ENCODE measurements at regions not wholly inside any gene's neighbourhood (a gene's known extent, or its start where the extent isn't known, plus 50 kb on each side); places are given as distances from the start of the nearest gene placed in this dataset.
"Not testable (repeated sequence)": the region's sequence is repeated elsewhere in the genome, so short reads cannot be mapped to it uniquely, and the experiment has no call there.

DNA sequence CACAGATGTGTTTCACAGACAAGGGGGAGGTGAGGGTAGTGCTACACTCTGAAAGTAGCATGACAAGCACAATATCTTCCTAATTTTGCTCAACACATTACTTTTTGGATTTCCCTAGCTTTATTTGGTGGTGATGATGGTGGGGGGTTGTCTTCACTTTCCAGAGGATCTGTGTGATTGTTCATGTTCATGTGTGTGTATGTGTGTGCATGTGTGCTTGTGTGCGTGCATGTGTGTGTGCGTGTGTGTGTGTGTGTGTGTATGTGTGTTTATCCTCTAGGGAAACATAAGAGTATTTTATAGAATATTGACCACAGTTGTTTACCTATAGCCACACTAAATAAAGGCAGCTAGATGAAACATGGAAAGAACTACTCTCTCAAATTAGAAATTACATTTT, 183.8 kb upstream of the EYA4 start:
- DNase-seq = no peak

DNA sequence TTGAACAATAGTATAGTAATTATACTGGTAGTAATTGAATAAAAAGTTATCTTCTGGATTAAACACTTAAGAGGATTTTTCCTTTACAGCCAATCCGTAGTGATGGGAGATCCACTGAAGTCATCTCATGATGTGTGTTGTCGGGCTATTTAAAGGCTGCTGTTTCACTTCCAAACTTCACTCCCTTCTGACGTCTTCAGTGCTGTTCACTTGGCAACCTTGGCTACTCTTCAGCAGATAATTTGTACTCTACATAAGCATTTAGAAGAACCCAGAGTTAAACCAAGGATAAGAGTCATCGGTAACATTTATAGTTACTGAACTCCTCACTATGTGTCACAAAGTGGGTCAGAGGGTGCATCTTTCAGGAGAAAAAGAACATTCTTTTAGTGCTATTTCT, 179.1 kb upstream of the EYA4 start:
- DNase-seq = peak; percentile 10

DNA sequence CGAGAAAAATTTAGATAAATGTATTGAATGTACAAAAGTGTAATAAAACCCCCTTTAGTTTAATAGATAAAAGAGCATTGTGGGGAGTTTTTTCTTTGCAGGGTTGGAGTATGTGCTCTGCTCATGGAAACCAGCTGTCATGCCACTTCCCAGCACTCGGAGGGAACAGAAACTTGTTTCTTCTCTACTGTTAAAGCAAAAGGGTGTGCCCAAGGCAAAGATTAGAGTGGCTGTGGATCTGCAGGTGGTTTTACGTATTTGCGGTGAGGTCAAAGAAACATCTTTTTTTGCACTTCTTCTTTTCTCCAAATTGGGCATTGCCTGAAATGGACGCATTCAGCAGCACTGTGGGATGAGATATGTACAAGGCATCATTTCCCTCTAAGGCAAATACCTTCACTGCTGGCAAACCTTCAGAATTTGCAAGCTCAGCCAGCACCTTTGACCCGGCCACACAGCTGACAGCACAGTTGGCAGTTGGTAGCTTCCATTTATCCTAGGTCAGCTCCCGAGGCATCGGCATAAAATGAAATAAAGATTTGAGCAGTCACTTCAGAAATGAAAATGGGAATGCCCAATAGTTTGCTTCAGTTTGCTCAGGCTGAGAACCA, 178.4 kb upstream of the EYA4 start:
- DNase-seq = no peak

DNA sequence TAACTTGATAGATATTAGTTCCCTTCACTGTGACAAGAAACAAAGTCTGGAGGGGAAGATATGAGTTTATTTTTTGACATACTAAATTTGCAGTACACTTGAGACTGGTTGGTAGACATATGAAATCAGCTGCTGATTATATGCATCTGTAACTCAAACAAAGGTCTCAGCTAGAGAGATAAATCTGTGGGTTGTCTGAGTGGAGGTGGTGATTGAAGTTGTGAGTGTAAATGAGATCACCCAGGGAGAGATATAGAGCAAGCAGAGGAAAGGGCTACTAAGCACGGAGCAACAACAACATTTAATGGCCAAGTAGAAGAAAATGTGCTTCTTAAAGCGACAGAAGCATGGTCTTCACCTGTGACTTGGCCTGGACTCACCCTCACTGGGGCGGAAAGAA, 173.2 kb upstream of the EYA4 start:
- no peak for DNase-seq

DNA sequence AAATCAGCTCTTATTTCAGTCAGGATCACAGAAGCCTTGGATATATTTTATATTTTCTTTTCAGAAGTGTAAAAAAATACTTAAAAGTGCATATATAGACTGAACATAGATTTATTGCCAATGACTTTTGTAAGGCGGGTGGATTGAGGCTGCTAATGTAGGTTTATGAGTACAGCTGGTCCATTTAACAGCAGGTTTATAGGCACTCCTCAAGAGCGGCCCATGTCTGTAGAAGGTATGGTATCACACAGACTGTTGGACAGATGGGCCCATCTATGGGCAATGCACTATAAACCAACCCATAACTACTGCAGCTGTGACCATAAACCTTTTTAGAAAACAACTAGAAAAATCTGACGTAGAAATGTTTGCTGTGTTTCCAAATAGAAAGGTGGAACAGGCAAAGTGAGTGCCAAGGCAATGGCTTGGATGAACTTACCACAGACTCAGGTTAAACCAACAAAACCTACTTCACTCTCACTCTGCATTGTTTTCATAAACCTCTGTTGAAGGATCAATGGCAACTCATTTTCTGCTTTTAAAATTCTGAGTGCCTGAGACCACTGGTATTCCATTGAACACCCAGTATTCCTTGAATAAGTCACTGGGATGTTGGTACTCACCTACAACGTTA, 170.6 kb upstream of the EYA4 start:
- no peak for DNase-seq

DNA sequence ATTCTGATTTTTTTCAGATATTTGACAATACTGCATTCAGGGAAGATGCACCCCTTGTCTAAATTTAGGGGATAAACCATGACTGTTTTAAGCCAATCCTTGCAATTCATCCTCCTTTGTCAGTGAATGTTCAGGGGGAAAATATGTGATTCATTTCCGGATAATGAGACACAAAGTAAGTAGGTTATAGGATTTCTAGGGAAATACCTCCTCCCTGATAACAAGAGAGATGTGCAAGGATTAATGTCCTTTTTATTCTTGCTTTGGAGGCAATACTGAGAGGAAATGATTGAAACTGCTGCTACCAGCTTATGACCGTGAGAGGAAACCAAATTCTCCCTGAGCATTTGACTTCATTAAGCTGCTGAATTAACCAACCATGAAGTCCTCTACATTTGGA, 161.3 kb upstream of the EYA4 start:
- no peak for DNase-seq

DNA sequence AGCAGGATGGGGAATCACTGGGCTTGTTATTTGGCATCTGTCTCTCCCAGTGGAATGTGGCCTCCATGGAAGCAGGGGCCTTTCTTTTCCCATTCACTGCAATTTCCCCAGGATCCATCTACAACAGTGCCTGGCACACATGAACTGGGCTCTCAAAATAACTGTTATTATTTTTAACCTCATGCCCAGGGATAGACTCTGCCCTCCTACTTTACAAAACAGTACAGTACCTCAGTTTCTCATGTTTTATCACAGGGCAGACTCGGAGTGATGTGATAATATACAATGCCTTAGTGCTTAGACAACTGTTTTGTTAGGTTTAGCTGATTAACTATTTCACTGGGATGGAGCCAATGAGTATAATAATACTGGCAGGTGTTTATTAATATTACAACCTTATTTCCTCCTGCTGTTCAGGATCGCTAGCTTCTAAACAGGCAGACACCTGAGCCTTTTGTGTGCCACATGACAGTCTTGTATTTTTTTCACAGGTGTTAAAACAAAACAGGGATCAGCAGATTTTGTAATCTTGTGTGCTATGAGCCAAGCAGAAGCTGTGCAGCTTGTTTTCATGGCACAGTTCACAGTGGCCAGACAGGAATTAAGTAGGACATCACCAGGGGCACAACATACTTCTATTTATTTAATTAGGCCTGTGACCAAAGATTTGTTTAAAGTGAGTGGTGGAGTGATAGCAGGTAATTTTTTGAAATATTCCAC, 157.7 kb upstream of the EYA4 start:
- DNase-seq = no peak

DNA sequence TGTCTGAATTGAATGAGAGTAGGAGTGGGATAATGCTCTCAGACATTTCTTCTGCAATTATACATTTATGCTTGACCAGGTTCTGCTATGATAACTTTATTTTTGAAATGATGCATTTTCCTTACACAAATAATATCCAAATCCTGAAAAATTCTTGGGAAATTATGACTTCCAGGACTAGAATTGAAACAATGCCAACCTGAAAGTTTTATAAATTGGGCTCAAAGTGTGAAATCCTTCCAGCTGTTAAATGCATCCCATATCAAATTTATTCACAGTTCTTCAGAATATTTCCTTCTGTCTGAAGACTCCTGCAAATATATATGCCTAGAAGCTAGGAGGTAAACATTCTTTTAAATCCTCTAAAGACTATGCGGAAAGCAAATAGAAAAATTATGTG, 155.7 kb upstream of the EYA4 start:
- no peak for DNase-seq

DNA sequence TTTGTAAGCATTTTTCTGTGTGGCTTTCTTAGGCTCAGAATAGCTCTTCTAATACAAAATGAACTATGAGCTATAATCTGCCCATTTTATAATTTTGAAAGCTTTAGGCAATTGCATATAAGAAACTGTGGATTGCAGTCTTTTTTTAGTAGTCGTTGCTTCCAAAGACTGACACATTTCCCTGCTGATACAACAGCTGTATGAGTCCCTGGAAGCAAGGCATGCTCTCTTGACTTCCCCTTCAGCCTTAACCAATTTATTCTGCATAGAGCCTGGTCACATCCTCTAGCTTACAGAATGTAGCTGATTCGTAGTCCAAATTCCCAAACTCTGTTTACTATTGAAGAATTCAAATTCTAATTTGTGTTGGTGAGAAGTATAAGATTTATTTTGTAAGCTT, 155.3 kb upstream of the EYA4 start:
- DNase-seq = no peak

DNA sequence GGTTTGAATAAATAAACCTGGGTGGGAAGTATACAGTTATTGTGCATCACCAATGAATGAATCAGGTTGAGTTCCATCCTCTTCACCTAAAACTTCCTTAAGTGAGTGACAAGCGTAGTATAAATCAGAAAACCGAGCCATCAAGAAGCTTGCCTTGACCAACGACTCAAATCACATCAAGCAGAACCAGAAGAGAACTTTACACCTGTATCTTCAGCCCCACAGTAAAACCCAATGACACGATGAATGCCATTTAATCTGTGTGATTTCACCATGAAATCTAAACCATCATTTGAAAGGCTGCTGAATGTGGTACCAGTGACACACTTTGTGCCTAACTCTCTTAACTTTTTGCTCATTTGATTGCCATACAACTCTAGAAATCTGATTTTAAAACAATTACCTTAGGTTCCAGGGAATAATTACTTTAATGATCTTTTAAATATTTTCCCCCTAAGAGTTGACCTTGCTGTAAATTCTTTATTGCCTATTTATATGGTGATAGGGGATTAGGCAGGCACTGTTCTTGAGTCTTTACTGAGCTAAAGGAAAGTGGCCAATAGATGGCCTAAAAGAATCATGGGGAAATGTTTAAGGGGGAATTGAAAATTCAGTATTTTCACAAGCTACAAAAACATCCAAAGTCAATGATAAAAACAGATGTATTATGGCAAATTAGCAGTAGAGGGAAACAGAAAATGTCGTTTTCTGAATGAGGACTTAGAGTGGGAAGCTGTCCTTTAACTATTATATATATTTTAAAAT, 152.0 kb upstream of the EYA4 start:
- no peak for DNase-seq

DNA sequence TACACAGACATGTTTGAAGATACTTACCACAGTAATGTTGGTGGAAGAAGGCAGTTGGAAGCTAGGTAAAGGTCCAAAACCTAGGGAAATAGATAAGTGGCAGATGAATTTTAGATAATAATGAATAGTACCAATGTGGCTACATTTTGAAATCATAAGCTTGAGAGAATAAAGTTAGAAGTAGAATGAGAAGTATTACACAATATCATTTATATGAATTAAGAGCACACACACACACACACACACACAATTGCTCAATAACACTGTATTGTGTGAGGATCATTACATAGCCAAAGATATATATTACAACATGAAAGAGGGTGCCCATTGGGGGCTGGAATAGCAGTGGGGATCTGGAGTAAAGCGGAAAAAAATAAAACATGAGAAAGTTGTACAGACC, 149.0 kb upstream of the EYA4 start:
- DNase-seq = no peak

DNA sequence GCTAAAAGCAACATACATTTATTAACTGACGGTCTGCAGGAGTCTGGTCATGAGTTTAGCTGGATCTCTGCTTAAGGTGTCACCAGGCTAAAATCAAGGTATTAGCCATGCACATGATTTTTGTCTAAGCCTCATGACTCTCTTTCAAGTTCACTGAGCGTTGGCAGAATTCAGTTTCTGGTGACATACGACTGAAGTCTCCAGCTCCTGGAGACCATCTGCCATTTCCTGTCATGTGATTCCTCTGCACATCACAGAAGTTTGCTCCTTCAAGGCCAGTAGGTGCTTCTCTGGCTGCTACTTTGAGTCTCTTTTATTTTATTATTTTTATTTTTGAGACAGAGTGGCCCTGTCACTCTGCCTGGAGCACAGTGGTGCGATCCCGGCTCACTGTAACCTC, 148.4 kb upstream of the EYA4 start:
- DNase-seq = no peak

DNA sequence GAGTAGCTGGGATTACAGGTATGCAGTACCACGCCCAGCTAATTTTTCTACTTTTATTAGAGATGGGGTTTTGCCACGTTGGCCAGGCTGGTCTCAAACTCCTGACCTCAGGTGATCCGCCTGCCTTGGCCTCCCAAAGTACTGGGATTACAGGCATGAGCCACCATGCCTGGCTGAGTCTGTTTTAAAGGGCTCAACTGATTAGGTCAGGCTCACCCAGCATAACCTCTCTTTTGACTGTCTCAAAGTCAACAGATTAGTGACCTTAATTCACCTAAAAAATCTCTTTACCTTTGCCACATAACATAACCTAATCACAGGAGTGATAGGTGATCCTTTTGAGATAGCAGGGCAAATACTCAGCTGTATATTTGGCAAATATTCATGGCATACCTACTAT, 147.9 kb upstream of the EYA4 start:
- DNase-seq = not testable (repeated sequence)

DNA sequence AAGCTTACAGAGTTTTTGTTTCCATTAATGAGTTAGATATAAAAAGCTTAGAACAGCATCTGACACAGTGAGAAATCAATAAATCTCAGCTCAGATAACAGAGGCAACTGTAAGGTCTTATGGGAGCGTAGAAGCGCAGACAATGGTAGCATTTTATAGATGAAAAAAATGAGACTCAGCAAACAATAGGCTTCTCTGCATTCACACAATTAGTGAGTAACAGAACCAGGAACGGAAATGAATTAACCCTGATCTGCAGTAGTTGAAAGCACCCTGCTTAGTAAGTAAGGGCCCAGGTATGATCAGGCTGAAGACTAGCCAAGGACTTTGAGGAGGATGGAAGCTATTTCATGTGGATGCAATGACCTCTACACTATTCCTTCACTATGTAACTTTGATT, 147.2 kb upstream of the EYA4 start:
- no peak for DNase-seq

DNA sequence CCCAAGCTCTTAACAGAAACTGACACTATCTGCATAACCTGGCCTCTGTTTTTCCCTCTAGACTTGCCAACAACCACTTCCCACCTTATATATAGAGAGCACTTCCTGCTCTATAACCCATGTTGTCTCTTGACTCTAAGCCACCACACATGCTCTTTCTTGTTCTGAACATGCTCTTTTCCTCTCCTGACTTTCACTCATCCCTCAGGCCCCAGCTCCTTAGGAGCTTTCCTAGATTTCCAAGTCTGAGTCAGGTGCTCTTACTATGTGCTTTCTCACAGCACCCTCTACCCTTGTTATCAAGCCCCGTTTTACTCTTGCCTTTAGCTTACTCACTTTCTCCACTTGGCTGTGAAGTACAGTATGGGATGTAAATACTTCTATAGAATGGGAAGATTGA, 143.9 kb upstream of the EYA4 start:
- no peak for DNase-seq

DNA sequence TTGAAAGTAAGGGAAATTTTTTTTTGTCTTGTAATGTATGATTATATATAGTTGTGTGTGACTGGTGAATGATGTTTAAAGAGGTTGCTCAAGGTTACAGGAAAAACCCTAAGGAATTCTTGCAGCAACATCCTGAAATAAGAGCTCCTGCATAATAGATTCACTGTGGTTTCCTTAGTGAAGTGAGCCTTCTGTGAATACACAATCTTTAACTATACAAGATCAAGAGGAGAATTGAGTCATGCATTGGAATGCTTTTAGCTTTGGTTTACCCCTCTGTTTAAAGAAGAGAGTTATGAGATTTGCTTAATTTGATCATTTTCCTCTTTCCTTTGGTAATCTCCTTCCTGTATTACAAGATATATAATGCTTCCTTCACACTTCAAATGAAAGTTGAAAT, 141.6 kb upstream of the EYA4 start:
- peak; percentile 94 for DNase-seq

DNA sequence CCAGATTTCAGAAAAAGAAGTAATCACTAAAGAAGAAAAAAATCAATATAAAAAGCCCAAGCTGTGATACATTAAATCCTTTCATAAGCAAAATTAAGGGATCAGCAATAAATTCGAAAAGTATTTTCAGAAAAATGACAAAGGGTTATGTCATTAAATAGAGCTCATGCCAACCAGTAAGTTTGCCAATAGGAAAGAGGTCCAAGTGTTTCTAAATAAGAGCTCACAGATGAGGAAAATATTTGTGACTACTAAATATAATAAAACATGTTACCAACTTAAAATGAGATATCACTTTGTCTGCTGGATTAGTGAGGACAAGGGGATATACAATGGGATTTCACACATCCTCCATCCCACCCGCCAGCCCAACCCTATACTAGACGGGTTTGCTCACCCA, 140.3 kb upstream of the EYA4 start:
- DNase-seq = no peak

DNA sequence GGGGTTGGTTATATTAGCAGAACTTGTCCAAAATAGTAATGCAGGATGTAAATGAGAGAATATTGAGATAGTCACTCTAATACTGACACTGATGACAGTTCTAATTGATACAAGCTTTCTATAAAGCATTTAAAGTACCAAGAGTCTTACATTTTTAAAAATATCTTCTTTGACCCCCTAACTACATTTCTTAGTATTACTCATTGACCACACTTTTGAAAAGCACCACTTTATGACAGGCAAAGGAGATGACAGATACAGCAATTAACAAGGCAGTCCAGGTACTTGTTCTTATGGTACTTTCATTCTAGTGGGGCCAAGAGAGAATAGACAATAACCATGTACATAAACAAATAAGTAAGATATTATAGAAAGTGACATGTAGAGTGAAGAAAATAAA, 139.4 kb upstream of the EYA4 start:
- peak; percentile 51 for DNase-seq

DNA sequence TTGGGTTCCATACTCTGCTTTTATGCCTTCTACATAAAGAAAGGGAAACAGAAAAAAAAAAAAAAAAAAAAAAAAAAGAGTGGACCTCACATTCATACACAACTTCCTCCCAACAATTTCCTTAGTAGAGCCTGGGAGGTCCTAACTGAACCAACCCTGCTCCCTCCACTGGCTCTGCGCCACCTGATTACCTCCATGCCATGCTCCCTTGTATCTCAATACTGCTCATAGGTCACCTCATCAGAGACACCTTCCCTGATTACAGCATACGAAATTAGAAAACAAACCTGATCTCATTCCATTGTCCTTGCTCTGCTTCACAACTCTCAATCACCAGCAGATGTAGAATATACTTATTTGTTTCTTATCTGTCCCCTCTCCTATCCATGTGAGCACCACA, 134.2 kb upstream of the EYA4 start:
- DNase-seq = no peak

DNA sequence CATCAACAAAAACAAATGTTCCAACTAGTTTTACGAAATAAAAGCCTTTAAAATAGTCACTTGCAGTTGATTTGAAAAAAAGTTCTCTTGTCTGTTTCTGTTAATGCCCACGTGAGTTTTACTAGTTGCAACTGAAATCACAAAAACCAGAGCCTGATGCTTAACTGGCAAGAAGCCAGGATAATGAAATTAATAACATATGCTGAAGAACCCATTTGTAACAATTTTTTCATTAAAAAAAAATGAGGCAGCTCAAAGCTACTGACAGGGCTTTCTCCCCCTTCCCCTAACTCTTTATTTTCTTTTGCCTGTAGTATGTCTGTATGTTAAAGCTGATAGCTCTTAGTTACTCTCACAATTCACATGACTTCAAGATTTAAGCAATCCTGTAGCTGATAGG, 132.7 kb upstream of the EYA4 start:
- peak; percentile 42 for DNase-seq

DNA sequence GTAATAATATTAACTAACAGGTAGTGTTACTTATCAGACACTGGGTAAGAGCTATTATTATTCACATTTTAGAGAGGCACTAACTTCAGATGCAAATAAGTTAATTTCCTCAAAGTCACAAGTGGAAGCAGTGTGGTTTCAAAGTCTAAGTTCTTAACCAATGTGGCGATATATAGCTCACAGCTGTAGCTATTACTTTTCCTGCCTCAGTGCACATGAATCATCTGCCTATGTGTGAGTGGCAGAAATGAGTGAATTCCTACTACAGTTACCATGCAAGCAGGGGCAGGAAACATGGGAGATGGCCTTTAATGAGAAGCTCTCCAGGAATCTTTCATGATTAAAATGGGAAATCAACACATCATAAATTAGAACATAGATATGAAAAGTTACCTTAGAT, 126.2 kb upstream of the EYA4 start:
- no peak for DNase-seq

DNA sequence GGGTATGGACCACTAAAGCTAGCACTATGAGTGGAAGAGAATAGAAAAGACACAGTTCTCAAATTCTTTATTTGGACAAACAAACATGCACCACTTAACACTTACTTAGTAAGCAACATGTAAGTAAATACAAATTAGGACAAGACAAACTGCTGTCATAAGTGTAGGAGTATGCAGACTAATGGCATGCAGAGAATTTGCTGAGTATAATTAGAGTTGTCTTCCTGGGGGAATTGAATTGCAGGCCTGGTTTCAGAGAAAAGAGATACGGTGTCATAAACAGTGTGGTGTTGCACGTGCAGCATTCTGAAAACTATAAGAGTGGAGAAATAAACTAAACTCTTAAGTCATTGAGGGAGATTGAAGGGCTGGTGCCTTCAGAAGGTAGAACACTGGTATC, 125.2 kb upstream of the EYA4 start:
- no peak for DNase-seq

DNA sequence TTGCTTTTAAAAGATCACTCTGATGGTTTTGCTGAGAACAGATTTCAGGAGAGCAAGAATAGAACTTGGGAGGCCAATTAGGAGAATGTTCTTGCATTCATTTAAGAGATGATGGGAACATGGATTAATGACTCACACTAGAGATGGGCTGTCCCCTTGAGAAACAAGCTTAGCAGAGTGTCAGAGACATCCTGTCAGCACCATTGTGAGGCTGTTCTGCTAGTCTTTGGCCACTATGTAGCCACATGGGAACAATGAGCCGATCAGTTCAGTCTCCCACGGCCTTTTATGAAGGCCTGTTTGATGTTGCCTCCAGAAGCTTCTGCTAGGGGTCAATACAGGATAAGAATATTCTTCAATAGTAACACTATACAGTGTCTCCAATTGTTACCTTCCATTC, 113.0 kb upstream of the EYA4 start:
- peak; percentile 19 for DNase-seq

DNA sequence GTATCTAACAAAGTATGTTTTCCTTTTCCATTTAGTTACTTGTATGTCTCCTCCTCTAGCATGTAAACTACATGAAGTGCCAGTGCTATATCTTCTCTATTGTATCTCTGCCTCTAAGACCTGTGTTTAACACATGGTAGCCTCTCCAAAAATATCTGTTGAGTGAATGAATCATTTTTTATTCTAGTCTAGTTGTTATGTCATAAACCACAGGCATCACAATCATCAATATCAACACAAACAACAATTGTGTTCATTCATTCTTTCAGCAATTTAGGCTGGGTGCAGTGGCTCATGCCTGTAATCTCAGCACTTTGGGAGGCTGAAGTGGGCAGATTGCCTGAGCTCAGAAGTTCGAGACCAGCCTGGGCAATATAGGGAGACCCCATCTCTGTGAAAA, 111.6 kb upstream of the EYA4 start:
- no peak for DNase-seq

Measured in fibroblast of upper back skin (primary cell).